Neural progenitor cell (in vitro differentiated cells): ENCODE measurements at regions not wholly inside any gene's neighbourhood (a gene's known extent, or its start where the extent isn't known, plus 50 kb on each side); places are given as distances from the start of the nearest gene placed in this dataset.
"Not testable (repeated sequence)": the region's sequence is repeated elsewhere in the genome, so short reads cannot be mapped to it uniquely, and the experiment has no call there.

Experiments
- DNase-seq: peaks from one replicate; pipeline ENCODE4 v3.0.0-alpha.2; 2016; ENCODE audit warnings: low spot score
- H2AFZ ChIP-seq: fragments of 200-600 bp; sonication (generic); replicated peaks from 2 replicates; pipeline ENCODE4 v1.6.1; 2016; ENCODE audit warnings: antibody characterized with exemption
- H3F3A ChIP-seq: fragments of 200-600 bp; sonication (generic); 2 replicates; pipeline ENCODE4 v1.6.1; 2016; ENCODE audit warnings: antibody characterized with exemption, low read depth
- H3K27ac ChIP-seq: fragments of 200-600 bp; sonication (generic); 2 replicates; pipeline ENCODE4 v1.5.1; 2016; ENCODE audit warnings: mild to moderate bottlenecking
- H3K27me3 ChIP-seq: fragments of 200-600 bp; sonication (generic); 2 replicates; pipeline ENCODE4 v1.6.1; 2016; ENCODE audit warnings: mild to moderate bottlenecking, moderate library complexity
- H3K36me3 ChIP-seq: fragments of 200-600 bp; sonication (generic); 2 replicates; pipeline ENCODE4 v1.5.1; 2016
- H3K4me1 ChIP-seq: fragments of 200-600 bp; sonication (generic); 2 replicates; pipeline ENCODE4 v1.6.1; 2016; ENCODE audit warnings: mixed run types
- H3K4me2 ChIP-seq: fragments of 200-600 bp; sonication (generic); 2 replicates; pipeline ENCODE4 v1.6.1; 2016
- H3K4me3 ChIP-seq: fragments of 200-600 bp; sonication (generic); 2 replicates; pipeline ENCODE4 v1.5.1; 2016
- H3K79me2 ChIP-seq: fragments of 200-600 bp; sonication (generic); 2 replicates; pipeline ENCODE4 v1.6.1; 2016; ENCODE audit warnings: low read depth
- H3K9ac ChIP-seq: fragments of 200-600 bp; sonication (generic); 2 replicates; pipeline ENCODE4 v1.6.1; 2016
- H3K9me3 ChIP-seq: fragments of 200-600 bp; sonication (generic); 2 replicates; pipeline ENCODE4 v1.5.1; 2016; ENCODE audit warnings: low read depth
- H4K20me1 ChIP-seq: fragments of 200-600 bp; sonication (generic); 2 replicates; pipeline ENCODE4 v1.6.1; 2016; ENCODE audit warnings: low read depth
- H3K27ac Mint-ChIP-seq: 3 replicates; pipeline ENCODE4 v1.8.0; 2021; ENCODE audit warnings: mixed read lengths
- H3K27me3 Mint-ChIP-seq: 2 replicates; pipeline ENCODE4 v1.8.0; 2022; ENCODE audit warnings: low read depth, mild to moderate bottlenecking, inconsistent platforms, moderate library complexity, mixed read lengths; ENCODE audit not compliant: insufficient read depth
- H3K36me3 Mint-ChIP-seq: 3 replicates; pipeline ENCODE4 v1.8.0; 2021; ENCODE audit warnings: mixed read lengths
- H3K4me1 Mint-ChIP-seq: 3 replicates; pipeline ENCODE4 v1.8.0; 2021; ENCODE audit warnings: mixed read lengths
- H3K4me3 Mint-ChIP-seq: 3 replicates; pipeline ENCODE4 v1.8.0; 2021; ENCODE audit warnings: mild to moderate bottlenecking, moderate library complexity, mixed read lengths
- H3K9me3 Mint-ChIP-seq: 3 replicates; pipeline ENCODE4 v1.8.0; 2020; ENCODE audit warnings: mixed read lengths
- CTCF ChIP-seq: fragments of 200-600 bp; sonication (generic); IDR thresholded peaks from 2 replicates; pipeline ENCODE4 v1.5.1; 2017; ENCODE audit warnings: antibody characterized with exemption, mild to moderate bottlenecking
- EZH2 ChIP-seq: fragments of 200-600 bp; sonication (generic); IDR thresholded peaks from 2 replicates; pipeline ENCODE4 v1.6.1; 2017; ENCODE audit warnings: antibody characterized with exemption, mild to moderate bottlenecking, moderate library complexity
- EZH2phosphoT487 ChIP-seq: fragments of 200-600 bp; sonication (generic); IDR thresholded peaks from 2 replicates; pipeline ENCODE4 v1.6.1; 2017; ENCODE audit warnings: antibody characterized with exemption

GRCh38 chr11:112537026-112537425 is 276.4 kb upstream of the PLET1 start:
- Histone ChIP-seq H3K79me2 (no peaks in the 10 kb centered on the region), H3F3A (no peaks in the 10 kb centered on the region), H2AFZ (no peak overlapping the region), H3K9me3 (no peaks in the 10 kb centered on the region), H3K27me3 (no peaks in the 10 kb centered on the region), H3K4me2 (no peak overlapping the region), H3K27ac (no peak overlapping the region), H3K9ac (no peak overlapping the region), H3K36me3 (no peaks in the 10 kb centered on the region), H3K4me1 (no peaks in the 10 kb centered on the region), H4K20me1 (no peaks in the 10 kb centered on the region), H3K4me3 (no peak overlapping the region)
- no peak for DNase-seq
- Mint-ChIP-seq H3K4me3 (no peak overlapping the region), H3K27ac (no peak overlapping the region), H3K9me3 (peaks cover 8% of the 10 kb centered on the region), H3K27me3 (peaks cover 7% of the 10 kb centered on the region), H3K36me3 (no peaks in the 10 kb centered on the region), H3K4me1 (peaks cover 5% of the 10 kb centered on the region)
- no peak for TF ChIP-seq CTCF
- TF ChIP-seq EZH2phosphoT487: no peak

GRCh38 chr11:112537846-112538330 is 277.2 kb upstream of the PLET1 start:
- no peaks in the 10 kb centered on the region for H3K36me3 ChIP-seq
- no peaks in the 10 kb centered on the region for H3K27me3 ChIP-seq
- Mint-ChIP-seq H3K27me3 (peaks cover 10% of the 10 kb centered on the region), H3K36me3 (no peaks in the 10 kb centered on the region), H3K27ac (no peak overlapping the region), H3K4me3 (no peak overlapping the region), H3K4me1 (peaks cover 5% of the 10 kb centered on the region), H3K9me3 (peaks cover 9% of the 10 kb centered on the region)
- H3K27ac ChIP-seq: no peak overlapping the region
- DNase-seq: no peak
- H3K9me3 ChIP-seq: no peaks in the 10 kb centered on the region
- no peak overlapping the region for H2AFZ ChIP-seq
- TF ChIP-seq EZH2 (no peak), EZH2phosphoT487 (no peak), CTCF (no peak)
- no peaks in the 10 kb centered on the region for H3K79me2 ChIP-seq
- H3K4me1 ChIP-seq: no peaks in the 10 kb centered on the region
- H3K4me2 ChIP-seq: no peak overlapping the region
- H3K4me3 ChIP-seq: no peak overlapping the region
- no peak overlapping the region for H3K9ac ChIP-seq
- no peaks in the 10 kb centered on the region for H3F3A ChIP-seq
- H4K20me1 ChIP-seq: no peaks in the 10 kb centered on the region

GRCh38 chr11:112538534-112539280 is 278.0 kb upstream of the PLET1 start:
- Histone ChIP-seq H3K36me3 (no peaks in the 10 kb centered on the region), H3K27ac (no peak overlapping the region)
- H3K9me3 Mint-ChIP-seq: peaks cover 9% of the 10 kb centered on the region

GRCh38 chr11:112539281-112539555 is 278.6 kb upstream of the PLET1 start:
- not testable (repeated sequence) for H4K20me1 ChIP-seq, H3K4me1 ChIP-seq, H3K9me3 ChIP-seq, H3K4me3 ChIP-seq, H3F3A ChIP-seq, H3K79me2 ChIP-seq, H3K36me3 Mint-ChIP-seq, H3K9ac ChIP-seq, H3K27me3 ChIP-seq, H3K4me1 Mint-ChIP-seq, H3K27me3 Mint-ChIP-seq, H3K4me3 Mint-ChIP-seq, H2AFZ ChIP-seq, H3K9me3 Mint-ChIP-seq, H3K36me3 ChIP-seq, H3K4me2 ChIP-seq, DNase-seq, H3K27ac ChIP-seq, H3K27ac Mint-ChIP-seq

More at GRCh38 chr11:112538534-112539280, 278.0 kb upstream of the PLET1 start:
- Histone ChIP-seq H2AFZ (no peak overlapping the region), H3K4me1 (no peaks in the 10 kb centered on the region), H3F3A (no peaks in the 10 kb centered on the region), H3K4me3 (no peak overlapping the region), H3K4me2 (no peak overlapping the region), H3K79me2 (no peaks in the 10 kb centered on the region), H3K27me3 (no peaks in the 10 kb centered on the region), H4K20me1 (no peaks in the 10 kb centered on the region), H3K9ac (no peak overlapping the region), H3K9me3 (no peaks in the 10 kb centered on the region)
- Mint-ChIP-seq H3K4me1 (peaks cover 5% of the 10 kb centered on the region), H3K27me3 (peaks cover 10% of the 10 kb centered on the region), H3K27ac (no peak overlapping the region), H3K4me3 (no peak overlapping the region), H3K36me3 (no peaks in the 10 kb centered on the region)
- DNase-seq: no peak
- TF ChIP-seq EZH2phosphoT487 (no peak), CTCF (no peak)
